K562 (cell line): ENCODE measurements at regions not wholly inside any gene's neighbourhood (a gene's known extent, or its start where the extent isn't known, plus 50 kb on each side); places are given as distances from the start of the nearest gene placed in this dataset.

Source experiments
- ATAC-seq: fragments of 200-7000 bp; cut with Tn5 transposase; 3 replicates; pipeline ENCODE4 v1.9.1; 2020; ENCODE audit warnings: moderate library complexity
- BruUV-seq: library from RNA; stranded (reverse); fragments of 400-500 nt; replicated peaks from 2 replicates; lab custom pipeline; 2021; lab: Mats Ljungman, UMichigan
- CTCF ChIA-PET: fragments of 300-600 bp; formaldehyde crosslinking; extraction: SDS; loops from one replicate; lab custom pipeline; 2021; ENCODE audit warnings: low intra/inter-chr PET ratio; lab: Yijun Ruan, JAX
- POLR2A ChIA-PET: fragments of 300-600, 350-650 bp; sonication (Branson Sonifier 250); formaldehyde crosslinking; extraction: SDS; loops from one replicate; lab custom pipeline; 2021; ENCODE audit warnings: antibody characterized with exemption, inconsistent platforms; lab: Yijun Ruan, JAX
- DNase-seq, 4 experiments: peaks; one replicate each; pipeline versions ENCODE4 v3.0.0 to v3.0.0-alpha.2; 2011 to 2018; ENCODE audit warnings: low spot score in 3 of 4, mixed read lengths in 3 of 4; ENCODE audit errors: extremely low read depth in 1 of 4
- FAIRE-seq: peaks from 2 replicates; lab custom pipeline; 2011; peaks lifted over from hg19 to GRCh38; lab: Jason Lieb, UNC
- H2AFZ ChIP-seq: 2 replicates; pipeline ENCODE4 v1.6.0; 2011; ENCODE audit warnings: low read depth, low read length, control low read depth, inconsistent platforms
- H3K27ac ChIP-seq: fragments of 200-600 bp; 3 replicates; pipeline ENCODE4 v1.8.0; 2011; ENCODE audit warnings: low read depth, mild to moderate bottlenecking, control low read depth, inconsistent platforms, low read length, moderate library complexity, mixed read lengths; ENCODE audit errors: extremely low read depth
- H3K27me3 ChIP-seq, 2 experiments: fragments of 300-600 bp in 1 of 2; 2 replicates in 1 of 2; 3 replicates in 1 of 2; pipeline versions ENCODE4 v1.6.0 to v1.8.0; 2011; ENCODE audit warnings: inconsistent platforms in 2 of 2, low read length in 2 of 2, mild to moderate bottlenecking in 1 of 2, mixed read lengths in 1 of 2, moderate library complexity in 1 of 2; ENCODE audit not compliant: control insufficient read depth in 2 of 2, insufficient read depth in 2 of 2
- H3K36me3 ChIP-seq: fragments of 300-600 bp; 3 replicates; pipeline ENCODE4 v1.8.0; 2011; ENCODE audit warnings: mild to moderate bottlenecking, low read length, inconsistent platforms; ENCODE audit not compliant: control insufficient read depth, insufficient read depth
- H3K4me1 ChIP-seq, 2 experiments: fragments of 200-600 bp in 1 of 2; replicated peaks in 1 of 2; 2 replicates in 1 of 2; 3 replicates in 1 of 2; pipeline versions ENCODE4 v1.5.1 to v1.8.0; 2011; ENCODE audit warnings: inconsistent platforms in 2 of 2, low read length in 2 of 2, mild to moderate bottlenecking in 1 of 2, mixed read lengths in 1 of 2, moderate library complexity in 1 of 2; ENCODE audit not compliant: control insufficient read depth in 2 of 2, insufficient read depth in 2 of 2
- H3K4me2 ChIP-seq: 2 replicates; pipeline ENCODE4 v1.6.1; 2011; ENCODE audit warnings: low read length, control low read depth, inconsistent platforms, mixed read lengths; ENCODE audit not compliant: insufficient read depth
- H3K4me3 ChIP-seq: fragments of 200-600 bp; sonication (generic), shearing (Covaris generic); 2 replicates; pipeline ENCODE4 v1.5.1; 2016; ENCODE audit warnings: control low read depth, inconsistent platforms
- H3K79me2 ChIP-seq: fragments of 200-600 bp; 3 replicates; pipeline ENCODE4 v1.8.0; 2011; ENCODE audit warnings: low read length, inconsistent platforms; ENCODE audit not compliant: control insufficient read depth, insufficient read depth
- H3K9ac ChIP-seq, 2 experiments: 2 replicates each; pipeline versions ENCODE4 v1.6.0 to v1.6.1; 2011; ENCODE audit warnings: low read depth in 2 of 2, low read length in 2 of 2, control low read depth in 1 of 2, inconsistent platforms in 1 of 2, mild to moderate bottlenecking in 1 of 2, mixed read lengths in 1 of 2; ENCODE audit not compliant: insufficient read depth in 1 of 2
- H3K9me1 ChIP-seq: one replicate; pipeline ENCODE4 v1.6.0; 2011; ENCODE audit warnings: inconsistent platforms, mild to moderate bottlenecking, low read length, moderate library complexity; ENCODE audit not compliant: control insufficient read depth, insufficient read depth
- H3K9me3 ChIP-seq: replicated peaks from 2 replicates; pipeline ENCODE4 v1.5.1; 2011; ENCODE audit warnings: low read depth, low read length, inconsistent platforms; ENCODE audit not compliant: control insufficient read depth, insufficient read depth
- H4K20me1 ChIP-seq: replicated peaks from 2 replicates; pipeline ENCODE4 v1.6.1; 2011; ENCODE audit warnings: low read length, inconsistent platforms, mixed read lengths; ENCODE audit not compliant: control insufficient read depth, insufficient read depth
- ATF7 ChIP-seq: fragments of 450-650 bp; IDR thresholded peaks from 2 replicates; pipeline ENCODE4 v1.7.1; 2014; ENCODE audit warnings: mild to moderate bottlenecking, moderate library complexity
- BMI1 ChIP-seq: fragments of 150-350 bp; IDR thresholded peaks from 2 replicates; pipeline ENCODE4 v1.6.1; 2014; ENCODE audit warnings: low read length
- BRF1 ChIP-seq: IDR thresholded peaks from 3 replicates; pipeline ENCODE4 v1.6.1; 2011; ENCODE audit warnings: borderline replicate concordance, mild to moderate bottlenecking; ENCODE audit not compliant: insufficient read length; ENCODE audit errors: extremely low read depth
- CTBP1 ChIP-seq: fragments of 450-650 bp; IDR thresholded peaks from 2 replicates; pipeline ENCODE4 v1.6.1; 2016; ENCODE audit warnings: borderline replicate concordance
- FOXK1 ChIP-seq: sonication (generic); formaldehyde crosslinking; IDR thresholded peaks from 2 replicates; pipeline ENCODE4 v1.8.0; 2022; ENCODE audit warnings: missing genetic modification reagents, mild to moderate bottlenecking, borderline replicate concordance
- FOXO4 ChIP-seq: fragments of 450-650 bp; formaldehyde crosslinking; IDR thresholded peaks from 2 replicates; pipeline ENCODE4 v1.4.0; 2020; ENCODE audit warnings: mild to moderate bottlenecking, moderate library complexity
- HCFC1 ChIP-seq: IDR thresholded peaks from 2 replicates; pipeline ENCODE4 v1.6.1; 2012; ENCODE audit warnings: low read depth, low read length, improper control_type of control experiment
- HDAC2 ChIP-seq: fragments of 450-650 bp; IDR thresholded peaks from 2 replicates; pipeline ENCODE4 v1.6.1; 2016; ENCODE audit warnings: mild to moderate bottlenecking
- HDGF ChIP-seq: fragments of 450-650 bp; IDR thresholded peaks from 2 replicates; pipeline ENCODE4 v1.6.1; 2016
- KLF1 ChIP-seq: fragments of 450-650 bp; IDR thresholded peaks from 2 replicates; pipeline ENCODE4 v1.6.1; 2016; ENCODE audit warnings: missing genetic modification characterization, missing compliant biosample characterization
- LCOR ChIP-seq: sonication (generic); formaldehyde crosslinking; IDR thresholded peaks from 2 replicates; pipeline ENCODE4 v1.8.0; 2022; ENCODE audit warnings: mild to moderate bottlenecking, missing genetic modification reagents
- NR1H2 ChIP-seq: sonication (generic); formaldehyde crosslinking; IDR thresholded peaks from 2 replicates; pipeline ENCODE4 v1.4.0; 2020; ENCODE audit warnings: mild to moderate bottlenecking, missing genetic modification reagents
- PATZ1 ChIP-seq: fragments of 250-450 bp; sonication (Bioruptor Pico); IDR thresholded peaks from 2 replicates; pipeline ENCODE4 v1.5.0; 2020; ENCODE audit warnings: mild to moderate bottlenecking, borderline replicate concordance
- RBM34 ChIP-seq: fragments of 200-400 bp; formaldehyde crosslinking; IDR thresholded peaks from 2 replicates; pipeline ENCODE4 v1.6.1; 2018; ENCODE audit warnings: low read length, borderline replicate concordance; ENCODE audit not compliant: insufficient read depth
- TSC22D4 ChIP-seq: fragments of 450-650 bp; IDR thresholded peaks from 2 replicates; pipeline ENCODE4 v1.6.1; 2016; ENCODE audit warnings: missing genetic modification characterization, missing biosample characterization, control low read depth
- ZEB2 ChIP-seq: fragments of 450-650 bp; IDR thresholded peaks from 2 replicates; pipeline ENCODE4 v1.6.1; 2016
- ZNF253 ChIP-seq: fragments of 250-450 bp; sonication (Bioruptor Pico); conservative IDR thresholded peaks from 2 replicates; pipeline ENCODE4 v1.6.1; 2021; ENCODE audit warnings: mild to moderate bottlenecking
- ZNF445 ChIP-seq: fragments of 250-450 bp; sonication (Bioruptor Pico); IDR thresholded peaks from 2 replicates; pipeline ENCODE4 v1.4.0; 2020; ENCODE audit warnings: low read depth, mild to moderate bottlenecking, moderate library complexity
- ZNF551 ChIP-seq: fragments of 250-450 bp; sonication (Bioruptor Pico); IDR thresholded peaks from 2 replicates; pipeline ENCODE4 v1.5.0; 2021; ENCODE audit warnings: mild to moderate bottlenecking, moderate library complexity
- WGBS: fragments of 100-300 bp; shearing (Covaris generic); methylation state at CpG from one replicate; pipeline ENCODE4 v1.1.6; 2016; ENCODE audit warnings: low coverage, mixed read lengths; ENCODE audit not compliant: insufficient coverage; ENCODE audit errors: missing lambda C conversion rate; 5-methylcytosine and 5-hydroxymethylcytosine counted together
- in situ Hi-C: fragments of 300-500 bp; cut with MboI; formaldehyde crosslinking; loops from 4 replicates; pipeline ENCODE4 v1.15.0; 2018; ENCODE audit warnings: inconsistent platforms, mixed read lengths
- intact Hi-C: fragments of 100-400 bp; cut with micrococcal nuclease; formaldehyde crosslinking; loops from 2 replicates; pipeline ENCODE4 v1.14.2; 2022

- no peak for TF ChIP-seq NR1H2 (CRISPR knock-in tag)
- no peak for TF ChIP-seq HCFC1
- TF ChIP-seq FOXK1, result no peak
- TF ChIP-seq CTBP1, result no peak
- no peak for TF ChIP-seq ZNF551 (CRISPR knock-in tag)
- TF ChIP-seq HDAC2, result no peak
- TF ChIP-seq KLF1 (tag), result no peak
- TF ChIP-seq ZEB2, result no peak
- no peak for TF ChIP-seq LCOR (CRISPR knock-in tag)
- no peak for TF ChIP-seq ZNF253 (CRISPR knock-in tag)
Observed at GRCh38 chr9:1918622-1919021, 96.5 kb upstream of the SMARCA2 start (continued).

- Histone ChIP-seq H3K9me1 (no peaks in the 10 kb centered on the region), H3K36me3 (no peaks in the 10 kb centered on the region), H4K20me1 (no peaks in the 10 kb centered on the region), H3K27ac (no peak overlapping the region), H3K4me2 (no peak overlapping the region), H3K79me2 (no peaks in the 10 kb centered on the region), H3K4me3 (no peak overlapping the region), H2AFZ (no peak overlapping the region), H3K9me3 (no peaks in the 10 kb centered on the region), H3K4me1 (no peaks in the 10 kb centered on the region), H3K9ac (no peak overlapping the region), H3K27me3 (peaks cover 0 to 10% of the 10 kb centered on the region in 2 experiments; a peak in 2 of 5 replicates)
- 3% methylated on average over 4 of the region's 4 CpGs for WGBS
- no peak for DNase-seq
- ChIA-PET POLR2A (no interaction called here), CTCF (no interaction called here)
- in situ Hi-C loops (no loop called here), intact Hi-C loops (no loop called here)
- FAIRE-seq, result no peak
- ATAC-seq, result no peak
- BruUV-seq, result no TSS peak
- no peak for TF ChIP-seq ZNF445 (CRISPR knock-in tag)
- no peak for TF ChIP-seq BRF1
- no peak for TF ChIP-seq ATF7
- TF ChIP-seq BMI1, result no peak
- no peak for TF ChIP-seq PATZ1
- TF ChIP-seq ZNF253 (CRISPR knock-in tag), result no peak
- no peak for TF ChIP-seq RBM34
- TF ChIP-seq HDGF, result no peak
- no peak for TF ChIP-seq FOXO4 (CRISPR knock-in tag)
- TF ChIP-seq TSC22D4 (tag), result no peak
Observed at GRCh38 chr9:1919229-1919628, 95.9 kb upstream of the SMARCA2 start.
